IMR-90 (cell line): ENCODE measurements at regions not wholly inside any gene's neighbourhood (a gene's known extent, or its start where the extent isn't known, plus 50 kb on each side); places are given as distances from the start of the nearest gene placed in this dataset.

ENCODE experiments used
- ATAC-seq: fragments of 200-7000 bp; cut with Tn5 transposase; 2 replicates; pipeline ENCODE4 v1.9.1; 2020; ENCODE audit warnings: low read depth, mild to moderate bottlenecking, moderate library complexity
- BruUV-seq: library from RNA; stranded (reverse); fragments of 400-500 nt; replicated peaks from 2 replicates; lab custom pipeline; 2021; lab: Mats Ljungman, UMichigan
- CTCF ChIA-PET: fragments of 300-600 bp; formaldehyde crosslinking; extraction: SDS; loops from one replicate; lab custom pipeline; 2021; ENCODE audit warnings: antibody characterized with exemption; lab: Yijun Ruan, JAX
- POLR2A ChIA-PET: fragments of 300-600 bp; sonication (Branson Sonifier 250); formaldehyde crosslinking; loops from one replicate; lab custom pipeline; 2022; ENCODE audit warnings: antibody characterized with exemption; ENCODE audit not compliant: unreplicated experiment; lab: Charles Lee
- DNase-seq: peaks from one replicate; pipeline ENCODE4 v3.0.0; 2013
- H2AFZ ChIP-seq: replicated peaks from 2 replicates; pipeline ENCODE3; 2013; ENCODE audit warnings: low read length, mild to moderate bottlenecking; ENCODE audit not compliant: poor library complexity
- H2AK5ac ChIP-seq: 2 replicates; pipeline ENCODE4 v1.6.1; 2013; ENCODE audit warnings: low read depth, low read length, inconsistent platforms
- H2AK9ac ChIP-seq: replicated peaks from 2 replicates; pipeline ENCODE3; 2013; ENCODE audit warnings: mild to moderate bottlenecking, low read depth, low read length, moderate library complexity; ENCODE audit not compliant: poor library complexity
- H2BK120ac ChIP-seq: 2 replicates; pipeline ENCODE4 v1.6.1; 2013; ENCODE audit warnings: low read depth, low read length, inconsistent platforms
- H2BK15ac ChIP-seq: 3 replicates; pipeline ENCODE4 v1.6.1; 2013; ENCODE audit warnings: low read depth, low read length, inconsistent platforms
- H2BK20ac ChIP-seq: 2 replicates; pipeline ENCODE4 v1.6.1; 2013; ENCODE audit warnings: low read depth, mild to moderate bottlenecking, inconsistent platforms, low read length, moderate library complexity
- H2BK5ac ChIP-seq: 2 replicates; pipeline ENCODE4 v1.6.1; 2013; ENCODE audit warnings: mild to moderate bottlenecking, low read depth, low read length, inconsistent platforms; ENCODE audit not compliant: poor library complexity, severe bottlenecking
- H3K14ac ChIP-seq: replicated peaks from 2 replicates; pipeline ENCODE4 v1.6.1; 2013; ENCODE audit warnings: low read depth, low read length, inconsistent platforms
- H3K18ac ChIP-seq: 2 replicates; pipeline ENCODE4 v1.6.1; 2013; ENCODE audit warnings: low read depth, low read length, control low read depth
- H3K23ac ChIP-seq: 2 replicates; pipeline ENCODE4 v1.6.1; 2013; ENCODE audit warnings: low read depth, low read length, inconsistent platforms
- H3K27ac ChIP-seq: 2 replicates; pipeline ENCODE4 v1.5.1; 2013; ENCODE audit warnings: mild to moderate bottlenecking, control low read depth, low read length; ENCODE audit not compliant: insufficient read depth
- H3K27me3 ChIP-seq: 2 replicates; pipeline ENCODE4 v1.6.1; 2013; ENCODE audit warnings: low read length; ENCODE audit not compliant: control insufficient read depth, insufficient read depth
- H3K36me3 ChIP-seq: 2 replicates; pipeline ENCODE4 v1.6.1; 2013; ENCODE audit warnings: low read length, mixed read lengths; ENCODE audit not compliant: control insufficient read depth, insufficient read depth
- H3K4ac ChIP-seq: 2 replicates; pipeline ENCODE4 v1.6.1; 2013; ENCODE audit warnings: low read depth, low read length, inconsistent platforms
- H3K4me1 ChIP-seq: 2 replicates; pipeline ENCODE4 v1.6.1; 2013; ENCODE audit warnings: low read length, mixed read lengths; ENCODE audit not compliant: control insufficient read depth, insufficient read depth
- H3K4me2 ChIP-seq: 2 replicates; pipeline ENCODE4 v1.6.1; 2013; ENCODE audit warnings: low read depth, mild to moderate bottlenecking, control low read depth, low read length, moderate library complexity
- H3K4me3 ChIP-seq: 2 replicates; pipeline ENCODE4 v1.5.1; 2013; ENCODE audit warnings: low read depth, mild to moderate bottlenecking, control low read depth, low read length, moderate library complexity; ENCODE audit not compliant: insufficient read depth
- H3K56ac ChIP-seq: 2 replicates; pipeline ENCODE4 v1.6.1; 2013; ENCODE audit warnings: low read length, inconsistent platforms; ENCODE audit not compliant: insufficient read depth; ENCODE audit errors: extremely low read depth
- H3K79me1 ChIP-seq, 2 experiments: 2 replicates each; pipeline ENCODE4 v1.6.1; 2013; ENCODE audit warnings: low read length in 2 of 2, inconsistent platforms in 1 of 2, low read depth in 1 of 2
- H3K9ac ChIP-seq: 2 replicates; pipeline ENCODE4 v1.6.1; 2013; ENCODE audit warnings: low read depth, low read length, control low read depth
- H3K9me1 ChIP-seq: 2 replicates; pipeline ENCODE4 v1.6.1; 2013; ENCODE audit warnings: low read length, inconsistent platforms; ENCODE audit not compliant: insufficient read depth
- H3K9me3 ChIP-seq: 2 replicates; pipeline ENCODE4 v1.6.1; 2013; ENCODE audit warnings: low read length; ENCODE audit not compliant: control insufficient read depth, insufficient read depth
- H4K20me1 ChIP-seq: 2 replicates; pipeline ENCODE4 v1.6.1; 2013; ENCODE audit warnings: low read length, inconsistent platforms; ENCODE audit not compliant: insufficient read depth
- H4K5ac ChIP-seq: 2 replicates; pipeline ENCODE4 v1.6.1; 2013; ENCODE audit warnings: mild to moderate bottlenecking, low read depth, low read length, control low read depth
- H4K8ac ChIP-seq, 2 experiments: 2 replicates each; pipeline ENCODE4 v1.6.1; 2013; ENCODE audit warnings: low read depth in 2 of 2, low read length in 2 of 2, control low read depth in 1 of 2, inconsistent platforms in 1 of 2
- H4K91ac ChIP-seq: 2 replicates; pipeline ENCODE4 v1.6.1; 2013; ENCODE audit warnings: low read depth, low read length, inconsistent platforms; ENCODE audit not compliant: insufficient read depth
- BHLHE40 ChIP-seq: fragments of 150-350 bp; IDR thresholded peaks from 2 replicates; pipeline ENCODE4 v1.6.1; 2016; ENCODE audit warnings: mild to moderate bottlenecking, low read depth, low read length
- CEBPB ChIP-seq: IDR thresholded peaks from 2 replicates; pipeline ENCODE4 v1.6.1; 2012; ENCODE audit warnings: low read depth, low read length, improper control_type of control experiment
- CHD1 ChIP-seq: IDR thresholded peaks from 2 replicates; pipeline ENCODE4 v1.6.1; 2012; ENCODE audit warnings: low read depth, low read length, improper control_type of control experiment
- ELK1 ChIP-seq: fragments of 150-350 bp; IDR thresholded peaks from 2 replicates; pipeline ENCODE4 v1.6.1; 2016; ENCODE audit warnings: low read depth, mild to moderate bottlenecking, low read length, moderate library complexity, borderline replicate concordance
- FOS ChIP-seq: fragments of 150-350 bp; IDR thresholded peaks from 2 replicates; pipeline ENCODE4 v1.6.1; 2016; ENCODE audit warnings: low read depth, low read length
- MAFK ChIP-seq: IDR thresholded peaks from 2 replicates; pipeline ENCODE4 v1.6.1; 2012; ENCODE audit warnings: low read depth, low read length, improper control_type of control experiment
- MAZ ChIP-seq: IDR thresholded peaks from 2 replicates; pipeline ENCODE4 v1.6.1; 2012; ENCODE audit warnings: low read depth, mild to moderate bottlenecking, low read length, improper control_type of control experiment, moderate library complexity, borderline replicate concordance
- MXI1 ChIP-seq: IDR thresholded peaks from 2 replicates; pipeline ENCODE4 v1.6.1; 2012; ENCODE audit warnings: low read depth, mild to moderate bottlenecking, low read length, moderate library complexity, borderline replicate concordance
- NFE2L2 ChIP-seq: fragments of 150-350 bp; IDR thresholded peaks from 2 replicates; pipeline ENCODE4 v1.6.1; 2016; ENCODE audit warnings: low read depth, mild to moderate bottlenecking, low read length
- POLR2A ChIP-seq: IDR thresholded peaks from 2 replicates; pipeline ENCODE4 v1.6.1; 2012; ENCODE audit warnings: mild to moderate bottlenecking, low read depth, low read length
- RAD21 ChIP-seq: IDR thresholded peaks from 2 replicates; pipeline ENCODE4 v1.6.1; 2012; ENCODE audit warnings: low read length, improper control_type of control experiment
- RCOR1 ChIP-seq: IDR thresholded peaks from 2 replicates; pipeline ENCODE4 v1.6.1; 2012; ENCODE audit warnings: mild to moderate bottlenecking, low read length, improper control_type of control experiment; ENCODE audit not compliant: insufficient replicate concordance
- RFX5 ChIP-seq: IDR thresholded peaks from 2 replicates; pipeline ENCODE4 v1.8.0; 2012; ENCODE audit warnings: low read depth, mild to moderate bottlenecking, low read length, moderate library complexity
- SMC3 ChIP-seq: fragments of 150-350 bp; IDR thresholded peaks from 2 replicates; pipeline ENCODE4 v1.6.1; 2016; ENCODE audit warnings: low read depth, mild to moderate bottlenecking, antibody characterized with exemption, low read length, moderate library complexity
- USF2 ChIP-seq: fragments of 150-350 bp; IDR thresholded peaks from 2 replicates; pipeline ENCODE4 v1.6.1; 2017; ENCODE audit warnings: mild to moderate bottlenecking, antibody characterized with exemption, low read length, low read depth
- WGBS, 2 experiments: methylation state at CpG; one replicate each; pipeline versions ENCODE4 v1.1.5 to v1.1.7; 2013; ENCODE audit warnings: missing lambda C conversion rate in 2 of 2; ENCODE audit not compliant: insufficient read length in 1 of 2; ENCODE audit errors: extremely low coverage in 2 of 2; 5-methylcytosine and 5-hydroxymethylcytosine counted together
- dilution Hi-C: fragments of 300-500 bp; cut with HindIII; formaldehyde crosslinking; loops from one replicate; pipeline ENCODE4 v1.14.3; 2018; ENCODE audit warnings: low sequenced_read_pairs; ENCODE audit not compliant: unreplicated experiment
- in situ Hi-C: fragments of 300-500 bp; cut with MboI; formaldehyde crosslinking; loops from 3 replicates; pipeline ENCODE4 v1.14.3; 2019; ENCODE audit warnings: low sequenced_read_pairs, inconsistent platforms, mixed read lengths
- intact Hi-C: fragments of 100-400 bp; cut with micrococcal nuclease; formaldehyde crosslinking; loops from 2 replicates; pipeline ENCODE4 v1.10.0; 2022
- TF ChIP-seq, protein P1 (sequence below): conservative IDR thresholded peaks from 2 replicates; pipeline ENCODE4 v1.5.1; 2012; ENCODE audit warnings: mild to moderate bottlenecking, low read depth, low read length, improper control_type of control experiment

DNA sequence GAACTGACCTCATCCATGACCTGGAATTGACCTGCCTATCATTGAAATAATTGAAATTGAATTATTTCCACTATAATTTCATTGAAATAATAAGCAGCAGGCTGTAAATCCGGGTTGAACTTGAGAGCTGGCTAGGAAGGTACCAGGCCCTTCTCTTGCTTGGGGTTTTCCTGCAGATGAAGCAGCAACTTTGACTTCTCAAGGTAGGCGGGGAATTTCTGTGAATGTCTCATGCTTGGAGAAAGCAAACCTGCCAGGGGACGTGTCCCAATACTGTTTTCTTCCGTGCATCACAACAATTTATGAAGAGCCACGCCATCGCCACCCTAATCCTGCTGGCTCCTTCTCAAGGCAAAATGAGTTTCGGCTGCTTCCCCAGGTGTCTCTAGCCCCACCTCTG is 97.5 kb upstream of the XYLT1 start:
- no peak overlapping the region for H2AK5ac ChIP-seq
- TF ChIP-seq FOS (no peak), MAZ (no peak), SMC3 (no peak), BHLHE40 (no peak), ELK1 (no peak), CHD1 (no peak), RCOR1 (no peak), RFX5 (no peak), MAFK (no peak), RAD21 (no peak), MXI1 (no peak), NFE2L2 (no peak), CEBPB (no peak), POLR2A (no peak), USF2 (no peak)
- TF ChIP-seq, protein P1, sequence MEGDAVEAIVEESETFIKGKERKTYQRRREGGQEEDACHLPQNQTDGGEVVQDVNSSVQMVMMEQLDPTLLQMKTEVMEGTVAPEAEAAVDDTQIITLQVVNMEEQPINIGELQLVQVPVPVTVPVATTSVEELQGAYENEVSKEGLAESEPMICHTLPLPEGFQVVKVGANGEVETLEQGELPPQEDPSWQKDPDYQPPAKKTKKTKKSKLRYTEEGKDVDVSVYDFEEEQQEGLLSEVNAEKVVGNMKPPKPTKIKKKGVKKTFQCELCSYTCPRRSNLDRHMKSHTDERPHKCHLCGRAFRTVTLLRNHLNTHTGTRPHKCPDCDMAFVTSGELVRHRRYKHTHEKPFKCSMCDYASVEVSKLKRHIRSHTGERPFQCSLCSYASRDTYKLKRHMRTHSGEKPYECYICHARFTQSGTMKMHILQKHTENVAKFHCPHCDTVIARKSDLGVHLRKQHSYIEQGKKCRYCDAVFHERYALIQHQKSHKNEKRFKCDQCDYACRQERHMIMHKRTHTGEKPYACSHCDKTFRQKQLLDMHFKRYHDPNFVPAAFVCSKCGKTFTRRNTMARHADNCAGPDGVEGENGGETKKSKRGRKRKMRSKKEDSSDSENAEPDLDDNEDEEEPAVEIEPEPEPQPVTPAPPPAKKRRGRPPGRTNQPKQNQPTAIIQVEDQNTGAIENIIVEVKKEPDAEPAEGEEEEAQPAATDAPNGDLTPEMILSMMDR: no peak
- no peak overlapping the region for H3K56ac ChIP-seq
- H3K18ac ChIP-seq: no peak overlapping the region
- no peak overlapping the region for H3K4me2 ChIP-seq
- DNase-seq: no peak
- no peak overlapping the region for H2AK9ac ChIP-seq
- WGBS, 2 experiments: 100% methylated on average over 1 of the region's 7 CpGs; no CpG with 5 or more reads in 1 of the 2 experiments
- no peaks in the 10 kb centered on the region for H3K4me1 ChIP-seq
- no peak overlapping the region for H3K4ac ChIP-seq
- H3K4me3 ChIP-seq: no peak overlapping the region
- intact Hi-C loops (no loop called here), in situ Hi-C loops (no loop called here), dilution Hi-C loops (no loop called here)
- no peak overlapping the region for H3K9ac ChIP-seq
- H2BK5ac ChIP-seq: no peak overlapping the region
- H2AFZ ChIP-seq: no peak overlapping the region
- no TSS peak for BruUV-seq
- H3K9me3 ChIP-seq: no peaks in the 10 kb centered on the region
- no peak for ATAC-seq
- no peak overlapping the region for H2BK15ac ChIP-seq
- H3K79me1 ChIP-seq: no peaks in the 10 kb centered on the region
- H2BK120ac ChIP-seq: no peak overlapping the region
- no peak overlapping the region for H4K91ac ChIP-seq
- no peak overlapping the region for H2BK20ac ChIP-seq
- no peak overlapping the region for H3K23ac ChIP-seq
- H3K14ac ChIP-seq: no peak overlapping the region
- H4K20me1 ChIP-seq: no peaks in the 10 kb centered on the region
- H4K5ac ChIP-seq: no peak overlapping the region
- POLR2A ChIA-PET: no interaction called here
- CTCF ChIA-PET: interaction anchor here (1.4 kb wide), 1 partner anchor 12 kb away, joined by 4 read pairs; no protein-coding TSS in a partner anchor
- H4K8ac ChIP-seq: no peak overlapping the region
- no peak overlapping the region for H3K27ac ChIP-seq
- H3K27me3 ChIP-seq: peaks cover 11% of the 10 kb centered on the region
- H3K9me1 ChIP-seq: no peaks in the 10 kb centered on the region
- no peaks in the 10 kb centered on the region for H3K36me3 ChIP-seq
